Umbilical cord (tissue), 1 donor: ENCODE measurements at regions not wholly inside any gene's neighbourhood (a gene's known extent, or its start where the extent isn't known, plus 50 kb on each side); places are given as distances from the start of the nearest gene placed in this dataset.
"Not testable (repeated sequence)": the region's sequence is repeated elsewhere in the genome, so short reads cannot be mapped to it uniquely, and the experiment has no call there.

Experiments
- DNase-seq: peaks from one replicate; pipeline ENCODE4 v3.0.0-alpha.2; 2015; ENCODE audit warnings: low spot score

GRCh38 chr13:97866751-97867150 lies 86.7 kb upstream of the IPO5 start:
- no peak for DNase-seq

GRCh38 chr13:97873398-97873797 lies 80.1 kb upstream of the IPO5 start:
- DNase-seq: no peak

GRCh38 chr13:97875218-97875617 lies 78.3 kb upstream of the IPO5 start:
- no peak for DNase-seq

GRCh38 chr13:97875911-97876310 lies 77.6 kb upstream of the IPO5 start:
- DNase-seq: no peak

GRCh38 chr13:97878431-97879375 lies 74.8 kb upstream of the IPO5 start:
- no peak for DNase-seq

GRCh38 chr13:97879646-97880310 lies 73.7 kb upstream of the IPO5 start:
- DNase-seq: peak; percentile 36

- DNase-seq: no peak
These were observed 73.2 kb upstream of the IPO5 start for GRCh38 chr13:97880311-97880675.

GRCh38 chr13:97881556-97881955 lies 71.9 kb upstream of the IPO5 start:
- DNase-seq: no peak

- peak; percentile 27 for DNase-seq
These were observed 70.1 kb upstream of the IPO5 start for GRCh38 chr13:97883396-97883795.

- no peak for DNase-seq
These were observed 68.6 kb upstream of the IPO5 start for GRCh38 chr13:97884707-97885468.

GRCh38 chr13:97885641-97886040 lies 67.8 kb upstream of the IPO5 start:
- DNase-seq: no peak

- no peak for DNase-seq
These were observed 63.7 kb upstream of the IPO5 start for GRCh38 chr13:97889803-97890202.

- DNase-seq: no peak
These were observed 62.9 kb upstream of the IPO5 start for GRCh38 chr13:97890573-97890972.

GRCh38 chr13:97891964-97892363 lies 61.5 kb upstream of the IPO5 start:
- DNase-seq: not testable (repeated sequence)

- DNase-seq: no peak
These were observed 60.8 kb upstream of the IPO5 start for GRCh38 chr13:97892717-97893116.

GRCh38 chr13:97895383-97895782 lies 58.1 kb upstream of the IPO5 start:
- no peak for DNase-seq

GRCh38 chr13:97896446-97896845 lies 57.0 kb upstream of the IPO5 start:
- peak; percentile 60 for DNase-seq

GRCh38 chr13:97901716-97902115 lies 51.8 kb upstream of the IPO5 start:
- no peak for DNase-seq
